A549 (cell line): ENCODE measurements at regions not wholly inside any gene's neighbourhood (a gene's known extent, or its start where the extent isn't known, plus 50 kb on each side); places are given as distances from the start of the nearest gene placed in this dataset.

Experiments
- CEBPB ChIP-seq, 2 experiments: fragments of >200 bp in 1 of 2; sonication (Bioruptor Twin) in 1 of 2; formaldehyde crosslinking in 1 of 2; IDR thresholded peaks; 2 replicates each; pipeline ENCODE4 v1.6.1; 2012 to 2016
- EP300 ChIP-seq, 2 experiments: fragments of >200 bp; sonication (Bioruptor Twin); formaldehyde crosslinking; IDR thresholded peaks; 2 replicates in 1 of 2; 3 replicates in 1 of 2; pipeline ENCODE4 v1.6.1; 2016 to 2017
- FOSL2 ChIP-seq, 2 experiments: fragments of 450-650 bp in 1 of 2; fragments of >200 bp in 1 of 2; sonication (Bioruptor Twin) in 1 of 2; formaldehyde crosslinking; IDR thresholded peaks; 2 replicates each; pipeline versions ENCODE4 v1.5.0 to v1.6.1; 2016 to 2020; ENCODE audit warnings: mild to moderate bottlenecking in 1 of 2, moderate library complexity in 1 of 2
- HDAC2 ChIP-seq: fragments of 200-600 bp; sonication (generic); IDR thresholded peaks from 2 replicates; pipeline ENCODE4 v1.6.1; 2016
- JUN ChIP-seq, 2 experiments: fragments of >200 bp; sonication (Bioruptor Twin); formaldehyde crosslinking; IDR thresholded peaks; 2 replicates in 1 of 2; 3 replicates in 1 of 2; pipeline ENCODE4 v1.6.1; 2016 to 2017
- KDM5A ChIP-seq: fragments of 200-600 bp; sonication (generic); IDR thresholded peaks from 2 replicates; pipeline ENCODE4 v1.6.1; 2016; ENCODE audit warnings: antibody characterized with exemption, mild to moderate bottlenecking
- MYC ChIP-seq: IDR thresholded peaks from 2 replicates; pipeline ENCODE4 v1.6.1; 2012; ENCODE audit warnings: mild to moderate bottlenecking, inconsistent platforms, low read length, improper control_type of control experiment, borderline replicate concordance
- POLR2A ChIP-seq: IDR thresholded peaks from 2 replicates; pipeline ENCODE4 v1.6.1; 2012; ENCODE audit warnings: mild to moderate bottlenecking, low read length
- RARB ChIP-seq: fragments of 250-450 bp; sonication (Bioruptor Pico); IDR thresholded peaks from 2 replicates; pipeline ENCODE4 v1.8.0; 2021; ENCODE audit warnings: mild to moderate bottlenecking, moderate library complexity
- RFX5 ChIP-seq: fragments of 450-650 bp; IDR thresholded peaks from 2 replicates; pipeline ENCODE4 v1.7.1; 2014; ENCODE audit warnings: antibody characterized with exemption, mild to moderate bottlenecking, moderate library complexity
- SMC3 ChIP-seq: fragments of >200 bp; sonication (Bioruptor Twin); formaldehyde crosslinking; IDR thresholded peaks from 3 replicates; pipeline ENCODE4 v1.6.1; 2018; ENCODE audit warnings: inconsistent platforms
- TF ChIP-seq, protein P1 (sequence below): fragments of 450-650 bp; IDR thresholded peaks from 2 replicates; pipeline ENCODE4 v1.6.1; 2014; ENCODE audit warnings: antibody characterized with exemption
- TF ChIP-seq, protein P2 (sequence below): fragments of >200 bp; sonication (Bioruptor Twin); formaldehyde crosslinking; IDR thresholded peaks from 3 replicates; pipeline ENCODE4 v1.5.1; 2016

DNA sequence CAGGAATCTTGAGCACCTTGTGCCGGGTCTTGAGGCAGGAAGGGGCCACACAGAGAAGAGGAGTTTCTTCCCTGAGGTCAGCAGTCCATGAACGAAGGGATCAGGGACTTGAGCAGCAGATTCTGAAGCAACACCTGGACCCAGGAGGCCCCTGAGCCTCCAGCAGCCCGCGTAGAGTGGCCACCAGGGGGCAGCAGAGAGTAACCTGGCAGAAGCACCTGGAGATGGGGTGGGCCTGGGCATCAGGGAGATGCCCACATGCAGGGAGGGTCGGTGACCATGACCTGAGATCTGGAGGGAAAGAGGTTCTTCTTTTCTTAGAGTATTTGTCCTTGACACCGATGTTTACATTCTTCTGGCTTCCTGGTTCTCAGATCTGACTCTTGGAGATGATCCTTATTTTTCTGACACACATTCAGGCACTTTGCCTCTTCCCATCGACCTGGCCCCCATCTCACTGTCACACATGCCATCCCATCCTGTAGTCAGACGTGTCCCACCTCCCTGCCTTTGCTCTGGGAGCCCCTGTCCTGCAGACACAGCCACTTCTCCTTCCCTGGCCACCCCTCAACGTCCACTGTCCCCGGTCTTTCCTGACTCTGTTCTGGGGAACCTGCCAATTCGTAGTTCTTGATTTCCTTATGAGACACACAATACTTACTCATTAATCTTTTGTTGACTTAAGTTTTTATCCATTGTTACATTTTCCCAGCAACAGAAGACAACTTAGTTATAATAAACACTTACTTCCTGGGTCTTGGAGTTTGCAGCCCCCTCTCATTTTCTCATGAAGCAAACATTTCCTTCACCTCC, 66.5 kb downstream of the GGTLC2 start:
- TF ChIP-seq, protein P1, sequence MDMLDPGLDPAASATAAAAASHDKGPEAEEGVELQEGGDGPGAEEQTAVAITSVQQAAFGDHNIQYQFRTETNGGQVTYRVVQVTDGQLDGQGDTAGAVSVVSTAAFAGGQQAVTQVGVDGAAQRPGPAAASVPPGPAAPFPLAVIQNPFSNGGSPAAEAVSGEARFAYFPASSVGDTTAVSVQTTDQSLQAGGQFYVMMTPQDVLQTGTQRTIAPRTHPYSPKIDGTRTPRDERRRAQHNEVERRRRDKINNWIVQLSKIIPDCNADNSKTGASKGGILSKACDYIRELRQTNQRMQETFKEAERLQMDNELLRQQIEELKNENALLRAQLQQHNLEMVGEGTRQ, result no peak
- TF ChIP-seq, protein P2, sequence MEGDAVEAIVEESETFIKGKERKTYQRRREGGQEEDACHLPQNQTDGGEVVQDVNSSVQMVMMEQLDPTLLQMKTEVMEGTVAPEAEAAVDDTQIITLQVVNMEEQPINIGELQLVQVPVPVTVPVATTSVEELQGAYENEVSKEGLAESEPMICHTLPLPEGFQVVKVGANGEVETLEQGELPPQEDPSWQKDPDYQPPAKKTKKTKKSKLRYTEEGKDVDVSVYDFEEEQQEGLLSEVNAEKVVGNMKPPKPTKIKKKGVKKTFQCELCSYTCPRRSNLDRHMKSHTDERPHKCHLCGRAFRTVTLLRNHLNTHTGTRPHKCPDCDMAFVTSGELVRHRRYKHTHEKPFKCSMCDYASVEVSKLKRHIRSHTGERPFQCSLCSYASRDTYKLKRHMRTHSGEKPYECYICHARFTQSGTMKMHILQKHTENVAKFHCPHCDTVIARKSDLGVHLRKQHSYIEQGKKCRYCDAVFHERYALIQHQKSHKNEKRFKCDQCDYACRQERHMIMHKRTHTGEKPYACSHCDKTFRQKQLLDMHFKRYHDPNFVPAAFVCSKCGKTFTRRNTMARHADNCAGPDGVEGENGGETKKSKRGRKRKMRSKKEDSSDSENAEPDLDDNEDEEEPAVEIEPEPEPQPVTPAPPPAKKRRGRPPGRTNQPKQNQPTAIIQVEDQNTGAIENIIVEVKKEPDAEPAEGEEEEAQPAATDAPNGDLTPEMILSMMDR, result peak; percentile 74
- TF ChIP-seq SMC3 (peak; percentile 42; the same call in 2 of the 3 replicates), EP300 (IDR thresholded peaks at IDR 0.05) (no peak), POLR2A (no peak), HDAC2 (no peak), RFX5 (no peak), CEBPB (IDR thresholded peaks at IDR 0.05) (no peak), FOSL2 (IDR thresholded peaks at IDR 0.05) (no peak), FOSL2 (CRISPR knock-in tag; IDR thresholded peaks at IDR 0.05) (no peak), RARB (CRISPR knock-in tag) (no peak), JUN (IDR thresholded peaks at IDR 0.05) (no peak), KDM5A (no peak), MYC (no peak)
